ENCODE measurements at regions not wholly inside any gene's neighbourhood (a gene's known extent, or its start where the extent isn't known, plus 50 kb on each side); places are given as distances from the start of the nearest gene placed in this dataset.
A peak's percentile ranks its signal among the peaks of the same experiment; 100 is the strongest.

- no peaks in the 10 kb centered on the region for H3K36me3 ChIP-seq (replicated peaks in 1 of 2; ENCODE audit: insufficient read depth in 1 of 2, low read depth in 2 of 2)
- ATAC-seq (no peak), DNase-seq (no peak)
- H3K4me3 ChIP-seq = no peak overlapping the region
- WGBS, 2 donors = 89 to 92% methylated on average over 11 of the region's 11 CpGs
- TF ChIP-seq CTCF (IDR thresholded peaks at IDR 0.05) (no peak), POLR2A (IDR thresholded peaks at IDR 0.05) (no peak)
- no peak overlapping the region for H3K27ac ChIP-seq
- no peaks in the 10 kb centered on the region for H3K27me3 ChIP-seq
- H3K4me1 ChIP-seq = no peaks in the 10 kb centered on the region
- intact Hi-C loops (cut with DNase I) = no loop called here
- H3K9me3 ChIP-seq = no peaks in the 10 kb centered on the region
These were observed 72.1 kb downstream of the GCC1 start for GRCh38 chr7:127513311-127513710.

- no peaks in the 10 kb centered on the region for H3K36me3 ChIP-seq (replicated peaks in 1 of 2; ENCODE audit: insufficient read depth in 1 of 2, low read depth in 2 of 2)
- intact Hi-C loops (cut with DNase I) = no loop called here
- H3K27ac ChIP-seq = no peak overlapping the region
- H3K27me3 ChIP-seq = no peaks in the 10 kb centered on the region
- ATAC-seq = no peak
- no peak for DNase-seq
- 88 to 89% methylated on average over 6 of the region's 6 CpGs for WGBS, 2 donors
- H3K4me1 ChIP-seq = no peaks in the 10 kb centered on the region
- no peaks in the 10 kb centered on the region for H3K9me3 ChIP-seq
- no peak overlapping the region for H3K4me3 ChIP-seq
- TF ChIP-seq POLR2A (IDR thresholded peaks at IDR 0.05) (no peak), CTCF (IDR thresholded peaks at IDR 0.05) (no peak)
These were observed 72.7 kb downstream of the GCC1 start for GRCh38 chr7:127512663-127513062.

- DNase-seq (peak; percentile 28 to 73 (median 54)), ATAC-seq (no peak)
- no peaks in the 10 kb centered on the region for H3K36me3 ChIP-seq (replicated peaks in 1 of 2; ENCODE audit: insufficient read depth in 1 of 2, low read depth in 2 of 2)
- intact Hi-C loops (cut with DNase I) = no loop called here
- H3K27ac ChIP-seq = no peak overlapping the region
- no peaks in the 10 kb centered on the region for H3K4me1 ChIP-seq
- no peaks in the 10 kb centered on the region for H3K27me3 ChIP-seq
- H3K4me3 ChIP-seq = no peak overlapping the region
- TF ChIP-seq CTCF (IDR thresholded peaks at IDR 0.05) (peak in 6 of 7 experiments; percentile 31 to 64 (median 46)), POLR2A (IDR thresholded peaks at IDR 0.05) (no peak)
- no peaks in the 10 kb centered on the region for H3K9me3 ChIP-seq
- WGBS, 2 donors = 39 to 45% methylated on average over 3 to 4 of the region's 4 CpGs
These were observed 80.7 kb downstream of the GCC1 start for GRCh38 chr7:127504715-127505114.

GRCh38 chr7:127501817-127502216 lies 83.6 kb downstream of the GCC1 start:
- H3K4me1 ChIP-seq = no peaks in the 10 kb centered on the region
- no peak for ATAC-seq
- intact Hi-C loops (cut with DNase I) = no loop called here
- no peak overlapping the region for H3K4me3 ChIP-seq
- no peaks in the 10 kb centered on the region for H3K27me3 ChIP-seq
- TF ChIP-seq POLR2A (IDR thresholded peaks at IDR 0.05) (no peak), CTCF (IDR thresholded peaks at IDR 0.05) (no peak)
- H3K36me3 ChIP-seq (replicated peaks in 1 of 2; ENCODE audit: insufficient read depth in 1 of 2, low read depth in 2 of 2) = no peaks in the 10 kb centered on the region
- no peaks in the 10 kb centered on the region for H3K9me3 ChIP-seq
- DNase-seq = no peak
- 93 to 97% methylated on average over 4 of the region's 4 CpGs for WGBS, 2 donors
- H3K27ac ChIP-seq = no peak overlapping the region

- Histone ChIP-seq H3K36me3 (replicated peaks in 1 of 2; ENCODE audit: insufficient read depth in 1 of 2, low read depth in 2 of 2) (no peaks in the 10 kb centered on the region), H3K4me3 (no peak overlapping the region), H3K9me3 (no peaks in the 10 kb centered on the region), H3K27me3 (no peaks in the 10 kb centered on the region), H3K4me1 (peaks cover 10% of the 10 kb centered on the region), H3K27ac (no peak overlapping the region)
- ATAC-seq (no peak), DNase-seq (no peak)
- WGBS, 2 donors = 65 to 69% methylated on average over 3 of the region's 3 CpGs
- intact Hi-C loops (cut with DNase I) = no loop called here
- no peak for TF ChIP-seq POLR2A (IDR thresholded peaks at IDR 0.05)
- no peak for TF ChIP-seq CTCF (IDR thresholded peaks at IDR 0.05)
These were observed 94.9 kb upstream of the ZNF800 start for GRCh38 chr7:127487381-127487780.

Measured in body of pancreas (tissue), 4 donors.